Stimulated activated naive CD4-positive, alpha-beta T cell treated with Interleukin-2 at 50 U/mL for 16 hours (primary cell): ENCODE measurements at regions not wholly inside any gene's neighbourhood (a gene's known extent, or its start where the extent isn't known, plus 50 kb on each side); places are given as distances from the start of the nearest gene placed in this dataset.

Experiments
- DNase-seq: peaks from one replicate; lab custom pipeline; 2025; lab: John Stamatoyannopoulos, UW

GRCh38 chr15:69505956-69506556 is 53.4 kb downstream of the RPLP1 start:
- DNase-seq: no peak

GRCh38 chr15:69508659-69509058 is 56.0 kb downstream of the RPLP1 start:
- no peak for DNase-seq

- no peak for DNase-seq
Measured at GRCh38 chr15:69509131-69509530, 56.5 kb downstream of the RPLP1 start.

GRCh38 chr15:69510556-69510955 is 57.9 kb downstream of the RPLP1 start:
- DNase-seq: no peak

- DNase-seq: no peak
Measured at GRCh38 chr15:69511015-69511414, 58.4 kb downstream of the RPLP1 start.

- DNase-seq: no peak
Measured at GRCh38 chr15:69511716-69512340, 59.2 kb downstream of the RPLP1 start.

GRCh38 chr15:69513450-69513960 is 60.9 kb downstream of the RPLP1 start:
- no peak for DNase-seq

- DNase-seq: no peak
Measured at GRCh38 chr15:69513986-69514385, 61.4 kb downstream of the RPLP1 start.

GRCh38 chr15:69515508-69515907 is 62.9 kb downstream of the RPLP1 start:
- no peak for DNase-seq

GRCh38 chr15:69515926-69516325 is 63.3 kb downstream of the RPLP1 start:
- DNase-seq: no peak

GRCh38 chr15:69517052-69517451 is 64.4 kb downstream of the RPLP1 start:
- DNase-seq: no peak

GRCh38 chr15:69518806-69519205 is 66.2 kb downstream of the RPLP1 start:
- DNase-seq: no peak

GRCh38 chr15:69520067-69520466 is 67.4 kb downstream of the RPLP1 start:
- DNase-seq: no peak

- DNase-seq: no peak
Measured at GRCh38 chr15:69522361-69522760, 69.7 kb downstream of the RPLP1 start.

GRCh38 chr15:69523010-69524001 is 70.7 kb downstream of the RPLP1 start:
- peak; percentile 52 for DNase-seq

GRCh38 chr15:69524296-69524695 is 71.7 kb downstream of the RPLP1 start:
- DNase-seq: no peak

GRCh38 chr15:69524814-69525213 is 72.2 kb downstream of the RPLP1 start:
- DNase-seq: no peak

GRCh38 chr15:69525543-69525942 is 72.9 kb downstream of the RPLP1 start:
- no peak for DNase-seq

GRCh38 chr15:69526081-69527061 is 73.8 kb downstream of the RPLP1 start:
- no peak for DNase-seq

GRCh38 chr15:69529141-69529540 is 76.5 kb downstream of the RPLP1 start:
- DNase-seq: no peak

GRCh38 chr15:69529961-69530633 is 77.5 kb downstream of the RPLP1 start:
- DNase-seq: no peak
